ENCODE measurements at regions not wholly inside any gene's neighbourhood (a gene's known extent, or its start where the extent isn't known, plus 50 kb on each side); places are given as distances from the start of the nearest gene placed in this dataset.

GRCh38 chr5:167945542-167946384 is 345.7 kb upstream of the WWC1 start:
- H3K4me1 Mint-ChIP-seq (ENCODE audit: low read depth): no peaks in the 10 kb centered on the region
- H3K36me3 Mint-ChIP-seq: no peaks in the 10 kb centered on the region
- no peaks in the 10 kb centered on the region for H3K9me3 Mint-ChIP-seq (ENCODE audit: low read depth)
- no peaks in the 10 kb centered on the region for H3K27me3 Mint-ChIP-seq
- H3K27ac Mint-ChIP-seq: no peak overlapping the region
- no peak overlapping the region for H3K4me3 Mint-ChIP-seq

- no peak overlapping the region for H3K27ac Mint-ChIP-seq
- no peaks in the 10 kb centered on the region for H3K27me3 Mint-ChIP-seq
- H3K9me3 Mint-ChIP-seq (ENCODE audit: low read depth): no peaks in the 10 kb centered on the region
- H3K4me3 Mint-ChIP-seq: no peak overlapping the region
- H3K4me1 Mint-ChIP-seq (ENCODE audit: low read depth): no peaks in the 10 kb centered on the region
- H3K36me3 Mint-ChIP-seq: no peaks in the 10 kb centered on the region
These were observed 344.1 kb upstream of the WWC1 start for GRCh38 chr5:167947306-167947705.

GRCh38 chr5:167948251-167948650 is 343.2 kb upstream of the WWC1 start:
- H3K9me3 Mint-ChIP-seq (ENCODE audit: low read depth): no peaks in the 10 kb centered on the region
- no peaks in the 10 kb centered on the region for H3K4me1 Mint-ChIP-seq (ENCODE audit: low read depth)
- H3K27me3 Mint-ChIP-seq: no peaks in the 10 kb centered on the region
- H3K27ac Mint-ChIP-seq: no peak overlapping the region
- no peaks in the 10 kb centered on the region for H3K36me3 Mint-ChIP-seq
- no peak overlapping the region for H3K4me3 Mint-ChIP-seq

- H3K27ac Mint-ChIP-seq: no peak overlapping the region
- no peak overlapping the region for H3K4me3 Mint-ChIP-seq
- H3K4me1 Mint-ChIP-seq (ENCODE audit: low read depth): no peaks in the 10 kb centered on the region
- no peaks in the 10 kb centered on the region for H3K36me3 Mint-ChIP-seq
- no peaks in the 10 kb centered on the region for H3K9me3 Mint-ChIP-seq (ENCODE audit: low read depth)
- no peaks in the 10 kb centered on the region for H3K27me3 Mint-ChIP-seq
These were observed 342.0 kb upstream of the WWC1 start for GRCh38 chr5:167949435-167949834.

- no peaks in the 10 kb centered on the region for H3K27me3 Mint-ChIP-seq
- no peak overlapping the region for H3K27ac Mint-ChIP-seq
- no peaks in the 10 kb centered on the region for H3K4me1 Mint-ChIP-seq (ENCODE audit: low read depth)
- no peaks in the 10 kb centered on the region for H3K36me3 Mint-ChIP-seq
- no peak overlapping the region for H3K4me3 Mint-ChIP-seq
- H3K9me3 Mint-ChIP-seq (ENCODE audit: low read depth): no peaks in the 10 kb centered on the region
These were observed 341.2 kb upstream of the WWC1 start for GRCh38 chr5:167950126-167950721.

GRCh38 chr5:167951116-167951515 is 340.3 kb upstream of the WWC1 start:
- Mint-ChIP-seq H3K27ac (no peak overlapping the region), H3K9me3 (ENCODE audit: low read depth) (no peaks in the 10 kb centered on the region), H3K27me3 (no peaks in the 10 kb centered on the region), H3K4me1 (ENCODE audit: low read depth) (no peaks in the 10 kb centered on the region), H3K4me3 (no peak overlapping the region), H3K36me3 (no peaks in the 10 kb centered on the region)

- Mint-ChIP-seq H3K36me3 (no peaks in the 10 kb centered on the region), H3K4me3 (no peak overlapping the region), H3K9me3 (ENCODE audit: low read depth) (peaks cover 5% of the 10 kb centered on the region), H3K4me1 (ENCODE audit: low read depth) (no peaks in the 10 kb centered on the region), H3K27ac (no peak overlapping the region), H3K27me3 (no peaks in the 10 kb centered on the region)
These were observed 339.0 kb upstream of the WWC1 start for GRCh38 chr5:167952278-167952995.

GRCh38 chr5:167953151-167953798 is 338.2 kb upstream of the WWC1 start:
- Mint-ChIP-seq H3K4me3 (no peak overlapping the region), H3K9me3 (ENCODE audit: low read depth) (peaks cover 6% of the 10 kb centered on the region), H3K27ac (no peak overlapping the region), H3K27me3 (no peaks in the 10 kb centered on the region), H3K36me3 (no peaks in the 10 kb centered on the region), H3K4me1 (ENCODE audit: low read depth) (no peaks in the 10 kb centered on the region)

- Mint-ChIP-seq H3K4me3 (no peak overlapping the region), H3K4me1 (ENCODE audit: low read depth) (no peaks in the 10 kb centered on the region), H3K36me3 (no peaks in the 10 kb centered on the region), H3K9me3 (ENCODE audit: low read depth) (peaks cover 13% of the 10 kb centered on the region), H3K27ac (no peak overlapping the region), H3K27me3 (no peaks in the 10 kb centered on the region)
These were observed 329.7 kb upstream of the WWC1 start for GRCh38 chr5:167961731-167962130.

- no peak overlapping the region for H3K4me3 Mint-ChIP-seq
These were observed 326.9 kb upstream of the WWC1 start for GRCh38 chr5:167964529-167964928.

GRCh38 chr5:167965710-167966109 is 325.7 kb upstream of the WWC1 start:
- peaks cover 8% of the 10 kb centered on the region for H3K9me3 Mint-ChIP-seq (ENCODE audit: low read depth)
- no peaks in the 10 kb centered on the region for H3K36me3 Mint-ChIP-seq
- H3K27me3 Mint-ChIP-seq: no peaks in the 10 kb centered on the region
- H3K27ac Mint-ChIP-seq: no peak overlapping the region
- no peaks in the 10 kb centered on the region for H3K4me1 Mint-ChIP-seq (ENCODE audit: low read depth)
- H3K4me3 Mint-ChIP-seq: no peak overlapping the region

More at GRCh38 chr5:167964529-167964928, 326.9 kb upstream of the WWC1 start:
- H3K4me1 Mint-ChIP-seq (ENCODE audit: low read depth): no peaks in the 10 kb centered on the region
- no peaks in the 10 kb centered on the region for H3K27me3 Mint-ChIP-seq
- no peaks in the 10 kb centered on the region for H3K36me3 Mint-ChIP-seq
- H3K27ac Mint-ChIP-seq: no peak overlapping the region
- H3K9me3 Mint-ChIP-seq (ENCODE audit: low read depth): peaks cover 9% of the 10 kb centered on the region

GRCh38 chr5:167966979-167967378 is 324.5 kb upstream of the WWC1 start:
- H3K27ac Mint-ChIP-seq: no peak overlapping the region
- H3K9me3 Mint-ChIP-seq (ENCODE audit: low read depth): peaks cover 5% of the 10 kb centered on the region
- H3K4me1 Mint-ChIP-seq (ENCODE audit: low read depth): no peaks in the 10 kb centered on the region
- no peak overlapping the region for H3K4me3 Mint-ChIP-seq
- H3K36me3 Mint-ChIP-seq: no peaks in the 10 kb centered on the region
- H3K27me3 Mint-ChIP-seq: no peaks in the 10 kb centered on the region

GRCh38 chr5:167967494-167968177 is 323.8 kb upstream of the WWC1 start:
- no peaks in the 10 kb centered on the region for H3K4me1 Mint-ChIP-seq (ENCODE audit: low read depth)
- H3K27ac Mint-ChIP-seq: no peak overlapping the region
- H3K27me3 Mint-ChIP-seq: no peaks in the 10 kb centered on the region
- peaks cover 5% of the 10 kb centered on the region for H3K9me3 Mint-ChIP-seq (ENCODE audit: low read depth)
- H3K36me3 Mint-ChIP-seq: no peaks in the 10 kb centered on the region
- H3K4me3 Mint-ChIP-seq: no peak overlapping the region

- Mint-ChIP-seq H3K27ac (no peak overlapping the region), H3K27me3 (no peaks in the 10 kb centered on the region), H3K4me1 (ENCODE audit: low read depth) (no peaks in the 10 kb centered on the region), H3K9me3 (ENCODE audit: low read depth) (peaks cover 5% of the 10 kb centered on the region), H3K4me3 (no peak overlapping the region), H3K36me3 (no peaks in the 10 kb centered on the region)
These were observed 322.6 kb upstream of the WWC1 start for GRCh38 chr5:167968837-167969236.
